HEK293 (cell line): ENCODE measurements at regions not wholly inside any gene's neighbourhood (a gene's known extent, or its start where the extent isn't known, plus 50 kb on each side); places are given as distances from the start of the nearest gene placed in this dataset.

Experiments used
- CTCF ChIA-PET: fragments of 350-600 bp; formaldehyde crosslinking; extraction: SDS; loops from one replicate; lab custom pipeline; 2021; ENCODE audit warnings: antibody characterized with exemption; lab: Yijun Ruan, JAX
- POLR2A ChIA-PET: fragments of 300-600 bp; formaldehyde crosslinking; extraction: SDS; loops from one replicate; lab custom pipeline; 2020; ENCODE audit warnings: antibody characterized with exemption, inconsistent platforms; lab: Yijun Ruan, JAX
- H3K27ac ChIP-seq: fragments of 200-500 bp; sonication (Bioruptor generic); 2 replicates; pipeline ENCODE4 v1.5.1; 2014; ENCODE audit warnings: low read depth, low read length, control low read depth, inconsistent platforms; ENCODE audit errors: extremely low read depth
- H3K36me3 ChIP-seq, 2 experiments: fragments of 200-500 bp in 1 of 2; sonication (Bioruptor generic) in 1 of 2; 1 replicate in 1 of 2; 2 replicates in 1 of 2; pipeline ENCODE4 v1.5.1; 2014 to 2017; ENCODE audit warnings: inconsistent platforms in 2 of 2, low read length in 2 of 2; ENCODE audit not compliant: control insufficient read depth in 2 of 2, insufficient read depth in 1 of 2
- H3K4me1 ChIP-seq: fragments of 200-500 bp; sonication (Bioruptor generic); 2 replicates; pipeline ENCODE4 v1.5.1; 2014; ENCODE audit warnings: mild to moderate bottlenecking, low read length, inconsistent platforms; ENCODE audit not compliant: control insufficient read depth, insufficient read depth
- H3K4me3 ChIP-seq: 2 replicates; pipeline ENCODE4 v1.5.1; 2011; ENCODE audit warnings: low read depth, mild to moderate bottlenecking, control low read depth, low read length, moderate library complexity
- H3K9me3 ChIP-seq: fragments of 200-500 bp; sonication (Bioruptor generic); 2 replicates; pipeline ENCODE4 v1.5.1; 2014; ENCODE audit warnings: low read depth, low read length, inconsistent platforms; ENCODE audit not compliant: control insufficient read depth, insufficient read depth
- ATF2 ChIP-seq: fragments of 450-650 bp; formaldehyde crosslinking; IDR thresholded peaks from 2 replicates; pipeline ENCODE4 v1.5.1; 2016; ENCODE audit warnings: missing biosample characterization, missing genetic modification characterization, low read depth
- HOXC10 ChIP-seq: sonication (generic); formaldehyde crosslinking; IDR thresholded peaks from 2 replicates; pipeline ENCODE4 v1.8.1; 2023; ENCODE audit warnings: mild to moderate bottlenecking, missing genetic modification reagents
- INSM2 ChIP-seq: fragments of 450-650 bp; formaldehyde crosslinking; IDR thresholded peaks from 2 replicates; pipeline ENCODE4 v1.5.1; 2016; ENCODE audit warnings: missing biosample characterization, missing genetic modification characterization
- KLF9 ChIP-seq: fragments of 450-650 bp; formaldehyde crosslinking; IDR thresholded peaks from 2 replicates; pipeline ENCODE4 v1.5.1; 2016; ENCODE audit warnings: missing biosample characterization, missing genetic modification characterization, low read depth
- MZF1 ChIP-seq: fragments of 450-650 bp; formaldehyde crosslinking; IDR thresholded peaks from 2 replicates; pipeline ENCODE4 v1.5.1; 2017; ENCODE audit warnings: missing biosample characterization, missing genetic modification characterization, borderline replicate concordance
- PRDM2 ChIP-seq: fragments of 450-650 bp; formaldehyde crosslinking; IDR thresholded peaks from 2 replicates; pipeline ENCODE4 v1.5.1; 2016; ENCODE audit warnings: missing biosample characterization, missing genetic modification characterization, borderline replicate concordance
- ZBTB11 ChIP-seq: fragments of 450-650 bp; formaldehyde crosslinking; conservative IDR thresholded peaks from 2 replicates; pipeline ENCODE4 v1.5.1; 2016; ENCODE audit warnings: low read depth, missing biosample characterization, missing genetic modification characterization
- ZBTB17 ChIP-seq: fragments of 450-650 bp; formaldehyde crosslinking; IDR thresholded peaks from 2 replicates; pipeline ENCODE4 v1.5.1; 2016; ENCODE audit warnings: missing biosample characterization, missing genetic modification characterization
- ZBTB6 ChIP-seq: fragments of 450-650 bp; formaldehyde crosslinking; IDR thresholded peaks from 2 replicates; pipeline ENCODE4 v1.5.1; 2017; ENCODE audit warnings: missing biosample characterization, missing genetic modification characterization
- ZNF10 ChIP-seq: fragments of 450-650 bp; formaldehyde crosslinking; IDR thresholded peaks from 2 replicates; pipeline ENCODE4 v1.5.1; 2017; ENCODE audit warnings: missing biosample characterization, missing genetic modification characterization
- ZNF23 ChIP-seq: fragments of 450-650 bp; formaldehyde crosslinking; IDR thresholded peaks from 2 replicates; pipeline ENCODE4 v1.5.1; 2016; ENCODE audit warnings: missing biosample characterization, missing genetic modification characterization, borderline replicate concordance
- ZNF266 ChIP-seq: fragments of 450-650 bp; formaldehyde crosslinking; IDR thresholded peaks from 2 replicates; pipeline ENCODE4 v1.5.1; 2016; ENCODE audit warnings: missing biosample characterization, missing genetic modification characterization, low read depth
- ZNF335 ChIP-seq: fragments of 450-650 bp; formaldehyde crosslinking; conservative IDR thresholded peaks from 2 replicates; pipeline ENCODE4 v1.5.1; 2016; ENCODE audit warnings: missing biosample characterization, missing genetic modification characterization
- ZNF354C ChIP-seq: fragments of 450-650 bp; formaldehyde crosslinking; IDR thresholded peaks from 2 replicates; pipeline ENCODE4 v1.5.1; 2016; ENCODE audit warnings: missing biosample characterization, missing genetic modification characterization, low read depth, borderline replicate concordance
- ZNF366 ChIP-seq: fragments of 450-650 bp; formaldehyde crosslinking; conservative IDR thresholded peaks from 2 replicates; pipeline ENCODE4 v1.5.1; 2016; ENCODE audit warnings: missing biosample characterization, missing genetic modification characterization
- ZNF501 ChIP-seq: fragments of 450-650 bp; formaldehyde crosslinking; IDR thresholded peaks from 2 replicates; pipeline ENCODE4 v1.5.1; 2016; ENCODE audit warnings: missing biosample characterization, missing genetic modification characterization
- ZNF513 ChIP-seq: fragments of 450-650 bp; IDR thresholded peaks from 2 replicates; pipeline ENCODE4 v1.5.1; 2018; ENCODE audit warnings: missing biosample characterization, missing genetic modification characterization
- ZNF571 ChIP-seq: fragments of 450-650 bp; formaldehyde crosslinking; IDR thresholded peaks from 2 replicates; pipeline ENCODE4 v1.5.0; 2017; ENCODE audit warnings: missing biosample characterization, missing genetic modification characterization
- ZNF677 ChIP-seq: fragments of 450-650 bp; IDR thresholded peaks from 2 replicates; pipeline ENCODE4 v1.5.0; 2018; ENCODE audit warnings: missing biosample characterization, mild to moderate bottlenecking, missing genetic modification characterization, moderate library complexity
- ZNF785 ChIP-seq: fragments of 450-650 bp; formaldehyde crosslinking; IDR thresholded peaks from 2 replicates; pipeline ENCODE4 v1.5.1; 2016; ENCODE audit warnings: missing biosample characterization, missing genetic modification characterization
- ZNF843 ChIP-seq: fragments of 450-650 bp; formaldehyde crosslinking; IDR thresholded peaks from 2 replicates; pipeline ENCODE4 v1.5.1; 2016; ENCODE audit warnings: missing biosample characterization, missing genetic modification characterization

GRCh38 chr14:54146601-54147000 lies 190.0 kb upstream of the BMP4 start (continued):
- TF ChIP-seq ATF2 (tag by site-specific recombination) (no peak), ZNF677 (tag by site-specific recombination) (no peak), ZNF366 (tag by site-specific recombination) (no peak), HOXC10 (no peak), ZBTB11 (tag by site-specific recombination) (no peak), ZNF266 (tag by site-specific recombination) (no peak), ZNF513 (tag by site-specific recombination) (no peak), ZNF335 (tag by site-specific recombination) (no peak), ZNF354C (tag by site-specific recombination) (no peak), ZNF23 (tag by site-specific recombination) (no peak), ZNF843 (tag by site-specific recombination) (no peak), ZNF571 (no peak)

GRCh38 chr14:54147282-54147681 lies 190.7 kb upstream of the BMP4 start:
- H3K27ac ChIP-seq, result no peak overlapping the region
- CTCF ChIA-PET, result interaction anchor here (0.5 kb wide), 1 partner anchor 545 kb away, joined by 3 read pairs; no protein-coding TSS in a partner anchor
- H3K36me3 ChIP-seq, result no peaks in the 10 kb centered on the region
- no peaks in the 10 kb centered on the region for H3K4me1 ChIP-seq
- H3K9me3 ChIP-seq, result no peaks in the 10 kb centered on the region
- POLR2A ChIA-PET, result no interaction called here
- no peak overlapping the region for H3K4me3 ChIP-seq
- TF ChIP-seq MZF1 (no peak), ZBTB17 (tag by site-specific recombination) (no peak), INSM2 (tag by site-specific recombination) (no peak), KLF9 (tag by site-specific recombination) (no peak), ZBTB6 (tag by site-specific recombination) (no peak), PRDM2 (no peak), ZNF10 (tag by site-specific recombination) (no peak), ZNF785 (no peak), ZNF501 (no peak)
